NB4 (cell line): ENCODE measurements at regions not wholly inside any gene's neighbourhood (a gene's known extent, or its start where the extent isn't known, plus 50 kb on each side); places are given as distances from the start of the nearest gene placed in this dataset.

Source experiments
- CTCF ChIP-seq: IDR thresholded peaks from one replicate; pipeline ENCODE4 v1.5.1; 2012; ENCODE audit warnings: low read depth, low read length
- MAX ChIP-seq: IDR thresholded peaks from 2 replicates; pipeline ENCODE4 v1.6.1; 2011; ENCODE audit warnings: low read depth, low read length
- MYC ChIP-seq: IDR thresholded peaks from 2 replicates; pipeline ENCODE4 v1.6.1; 2011; ENCODE audit warnings: low read depth, low read length
- POLR2A ChIP-seq: IDR thresholded peaks from 2 replicates; pipeline ENCODE4 v1.6.1; 2011; ENCODE audit warnings: mild to moderate bottlenecking; ENCODE audit not compliant: insufficient read length; ENCODE audit errors: extremely low read depth

- TF ChIP-seq CTCF (no peak), POLR2A (no peak), MAX (no peak), MYC (no peak)
Measured at GRCh38 chr3:22986958-22987357, 216.2 kb upstream of the UBE2E2 start.
